Endothelial cell of umbilical vein (primary cell): ENCODE measurements at regions not wholly inside any gene's neighbourhood (a gene's known extent, or its start where the extent isn't known, plus 50 kb on each side); places are given as distances from the start of the nearest gene placed in this dataset.
"Not testable (repeated sequence)": the region's sequence is repeated elsewhere in the genome, so short reads cannot be mapped to it uniquely, and the experiment has no call there.

Experiments
- BruUV-seq: library from RNA; stranded (reverse); fragments of 400-500 nt; replicated peaks from 2 replicates; lab custom pipeline; 2021; lab: Mats Ljungman, UMichigan
- CTCF ChIA-PET: fragments of 300-600, 350-600 bp; sonication (Branson Sonifier 250); formaldehyde crosslinking; loops from one replicate; lab custom pipeline; 2021; ENCODE audit warnings: antibody characterized with exemption, inconsistent platforms; lab: Charles Lee
- POLR2A ChIA-PET: fragments of 300-600, 350-600 bp; sonication (Branson Sonifier 250); formaldehyde crosslinking; loops from one replicate; lab custom pipeline; 2021; ENCODE audit warnings: antibody characterized with exemption, inconsistent platforms; lab: Charles Lee
- DNase-seq: peaks from one replicate; pipeline ENCODE4 v3.0.0-alpha.2; 2011; ENCODE audit warnings: low read depth, low spot score
- FAIRE-seq: peaks from 2 replicates; lab custom pipeline; 2011; peaks lifted over from hg19 to GRCh38; lab: Jason Lieb, UNC
- H2AFZ ChIP-seq: 2 replicates; pipeline ENCODE4 v1.6.0; 2012; ENCODE audit warnings: low read depth, low read length, control low read depth, inconsistent platforms
- H3K27ac ChIP-seq: 2 replicates; pipeline ENCODE4 v1.5.1; 2011; ENCODE audit warnings: low read depth, mild to moderate bottlenecking, control low read depth, low read length, moderate library complexity; ENCODE audit not compliant: insufficient read depth
- H3K27me3 ChIP-seq, 2 experiments: 2 replicates each; pipeline versions ENCODE4 v1.6.0 to v1.6.1; 2011; ENCODE audit warnings: low read length in 2 of 2, mixed read lengths in 1 of 2; ENCODE audit not compliant: control insufficient read depth in 2 of 2, insufficient read depth in 2 of 2
- H3K36me3 ChIP-seq, 2 experiments: 2 replicates in 1 of 2; 3 replicates in 1 of 2; pipeline ENCODE4 v1.5.1; 2011; ENCODE audit warnings: low read length in 2 of 2, mild to moderate bottlenecking in 1 of 2, moderate library complexity in 1 of 2; ENCODE audit not compliant: control insufficient read depth in 2 of 2, insufficient read depth in 2 of 2; ENCODE audit errors: extremely low read depth in 1 of 2
- H3K4me1 ChIP-seq: 3 replicates; pipeline ENCODE4 v1.5.1; 2011; ENCODE audit warnings: mild to moderate bottlenecking, low read length; ENCODE audit not compliant: control insufficient read depth, insufficient read depth; ENCODE audit errors: extremely low read depth
- H3K4me2 ChIP-seq: 2 replicates; pipeline ENCODE4 v1.6.1; 2011; ENCODE audit warnings: low read length, control low read depth, mixed read lengths; ENCODE audit not compliant: insufficient read depth
- H3K4me3 ChIP-seq, 3 experiments: fragments of 200-600 bp in 1 of 3; sonication (generic), shearing (Covaris generic) in 1 of 3; replicated peaks in 1 of 3; 2 replicates each; pipeline ENCODE4 v1.5.1; 2011 to 2016; ENCODE audit warnings: control low read depth in 3 of 3, low read length in 3 of 3, mild to moderate bottlenecking in 2 of 3, inconsistent platforms in 1 of 3, low read depth in 1 of 3, moderate library complexity in 1 of 3; ENCODE audit not compliant: insufficient read depth in 1 of 3
- H3K79me2 ChIP-seq: 2 replicates; pipeline ENCODE4 v1.6.0; 2012; ENCODE audit warnings: low read length, inconsistent platforms; ENCODE audit not compliant: control insufficient read depth, insufficient read depth
- H3K9ac ChIP-seq: replicated peaks from 2 replicates; pipeline ENCODE3; 2011; ENCODE audit warnings: low read length, control low read depth; ENCODE audit not compliant: insufficient read depth; ENCODE audit errors: extremely low read depth
- H3K9me1 ChIP-seq: replicated peaks from 3 replicates; pipeline ENCODE4 v1.6.0; 2011; ENCODE audit warnings: mild to moderate bottlenecking, low read length; ENCODE audit not compliant: control insufficient read depth, insufficient read depth; ENCODE audit errors: extremely low read depth
- H3K9me3 ChIP-seq: replicated peaks from 2 replicates; pipeline ENCODE4 v1.5.1; 2012; ENCODE audit warnings: low read length, inconsistent platforms; ENCODE audit not compliant: control insufficient read depth, insufficient read depth
- H4K20me1 ChIP-seq: replicated peaks from 2 replicates; pipeline ENCODE3; 2011; ENCODE audit warnings: mild to moderate bottlenecking, low read length; ENCODE audit not compliant: control insufficient read depth, insufficient read depth; ENCODE audit errors: extremely low read depth
- EZH2 ChIP-seq: IDR thresholded peaks from 2 replicates; pipeline ENCODE4 v1.6.1; 2012; ENCODE audit warnings: borderline replicate concordance, low read depth, mild to moderate bottlenecking, moderate library complexity, low read length, inconsistent platforms; ENCODE audit not compliant: severe bottlenecking
- FOS ChIP-seq: IDR thresholded peaks from 2 replicates; pipeline ENCODE4 v1.6.1; 2011; ENCODE audit warnings: mild to moderate bottlenecking, low read length, moderate library complexity, borderline replicate concordance; ENCODE audit not compliant: insufficient read depth
- GATA2 ChIP-seq: IDR thresholded peaks from 2 replicates; pipeline ENCODE4 v1.7.0; 2011; ENCODE audit warnings: low read depth, mild to moderate bottlenecking, moderate library complexity, mixed read lengths, low read length; ENCODE audit not compliant: insufficient read length, insufficient read depth
- JUN ChIP-seq: IDR thresholded peaks from 2 replicates; pipeline ENCODE4 v1.6.1; 2011; ENCODE audit warnings: borderline replicate concordance, low read depth; ENCODE audit not compliant: insufficient read length, insufficient read depth
- MYC ChIP-seq: IDR thresholded peaks from one replicate; pipeline ENCODE4 v1.6.1; 2011; ENCODE audit warnings: mild to moderate bottlenecking, low read depth, low read length
- POLR2A ChIP-seq: IDR thresholded peaks from 2 replicates; pipeline ENCODE4 v1.6.1; 2012; ENCODE audit warnings: low read depth, mild to moderate bottlenecking, control low read depth, low read length
- POLR2AphosphoS5 ChIP-seq: IDR thresholded peaks from 2 replicates; pipeline ENCODE4 v1.6.1; 2012; ENCODE audit warnings: low read depth, mild to moderate bottlenecking, control low read depth, low read length, moderate library complexity; ENCODE audit not compliant: insufficient read depth
- dilution Hi-C: fragments of 300-500 bp; cut with MboI; formaldehyde crosslinking; loops from one replicate; pipeline ENCODE4 v1.15.0; 2019; ENCODE audit warnings: low sequenced_read_pairs; ENCODE audit not compliant: extremely low pct_ligation_motif_present
- intact Hi-C: fragments of 100-400 bp; cut with micrococcal nuclease; formaldehyde crosslinking; loops from one replicate; pipeline ENCODE4 v1.10.0; 2022
- TF ChIP-seq, protein P1 (sequence below), 2 donors: IDR thresholded peaks; 1 replicate in 1 of 2; 2 replicates in 1 of 2; pipeline ENCODE4 v1.5.1; 2011; ENCODE audit warnings: low read length in 2 of 2, mild to moderate bottlenecking in 2 of 2, moderate library complexity in 2 of 2, control low read depth in 1 of 2, inconsistent platforms in 1 of 2, low read depth in 1 of 2; ENCODE audit not compliant: insufficient read depth in 1 of 2; ENCODE audit errors: extremely low read depth in 1 of 2
- TF ChIP-seq, protein P2 (sequence below): IDR thresholded peaks from 2 replicates; pipeline ENCODE4 v1.6.1; 2011; ENCODE audit not compliant: insufficient read depth, insufficient read length

DNA sequence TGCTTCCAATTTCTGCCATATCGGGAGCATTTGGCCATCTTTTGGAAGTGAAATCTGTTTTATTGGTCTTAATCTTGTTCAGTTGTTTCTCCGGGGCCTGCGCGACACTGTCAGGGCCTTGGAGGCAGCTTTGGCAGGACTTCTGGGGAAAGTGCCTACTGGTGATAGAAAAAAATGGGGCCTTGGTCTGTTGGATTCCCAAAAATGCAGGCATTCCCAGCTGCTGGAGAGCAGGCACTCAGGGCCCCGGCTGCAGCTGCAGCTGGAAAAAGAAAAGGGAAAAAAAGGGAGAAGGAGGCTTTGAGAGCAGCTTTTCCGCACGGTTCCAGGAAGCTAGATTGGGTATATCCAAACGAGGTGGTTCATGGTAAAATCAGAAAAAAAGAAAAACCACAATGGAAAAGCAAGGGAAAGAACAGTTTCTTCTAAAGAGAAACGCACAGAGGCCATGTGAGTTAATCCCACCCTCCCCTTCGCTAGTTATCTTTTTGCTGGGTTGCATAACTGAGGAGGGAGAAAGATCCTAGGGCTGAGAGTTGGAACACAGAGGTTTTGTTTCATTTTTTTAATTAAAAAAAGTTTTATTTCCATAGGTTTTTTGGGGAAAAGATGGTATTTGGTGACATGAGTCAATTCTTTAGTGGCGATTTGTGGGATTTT, 134.7 kb upstream of the RFLNA start:
- no TSS peak for BruUV-seq
- Histone ChIP-seq H4K20me1 (no peaks in the 10 kb centered on the region), H3K36me3 (no peaks in the 10 kb centered on the region), H3K9me1 (no peaks in the 10 kb centered on the region), H3K4me2 (no peak overlapping the region), H3K4me3 (no peak overlapping the region), H3K79me2 (no peaks in the 10 kb centered on the region), H3K4me1 (no peaks in the 10 kb centered on the region), H3K27ac (no peak overlapping the region), H3K9me3 (no peaks in the 10 kb centered on the region), H3K9ac (no peak overlapping the region), H2AFZ (no peak overlapping the region), H3K27me3 (no peaks in the 10 kb centered on the region)
- dilution Hi-C loops (no loop called here), intact Hi-C loops (no loop called here)
- CTCF ChIA-PET = no interaction called here
- POLR2A ChIA-PET = no interaction called here
- FAIRE-seq (no peak), DNase-seq (no peak)
- TF ChIP-seq FOS = no peak
- no peak for TF ChIP-seq EZH2
- TF ChIP-seq, protein P1, sequence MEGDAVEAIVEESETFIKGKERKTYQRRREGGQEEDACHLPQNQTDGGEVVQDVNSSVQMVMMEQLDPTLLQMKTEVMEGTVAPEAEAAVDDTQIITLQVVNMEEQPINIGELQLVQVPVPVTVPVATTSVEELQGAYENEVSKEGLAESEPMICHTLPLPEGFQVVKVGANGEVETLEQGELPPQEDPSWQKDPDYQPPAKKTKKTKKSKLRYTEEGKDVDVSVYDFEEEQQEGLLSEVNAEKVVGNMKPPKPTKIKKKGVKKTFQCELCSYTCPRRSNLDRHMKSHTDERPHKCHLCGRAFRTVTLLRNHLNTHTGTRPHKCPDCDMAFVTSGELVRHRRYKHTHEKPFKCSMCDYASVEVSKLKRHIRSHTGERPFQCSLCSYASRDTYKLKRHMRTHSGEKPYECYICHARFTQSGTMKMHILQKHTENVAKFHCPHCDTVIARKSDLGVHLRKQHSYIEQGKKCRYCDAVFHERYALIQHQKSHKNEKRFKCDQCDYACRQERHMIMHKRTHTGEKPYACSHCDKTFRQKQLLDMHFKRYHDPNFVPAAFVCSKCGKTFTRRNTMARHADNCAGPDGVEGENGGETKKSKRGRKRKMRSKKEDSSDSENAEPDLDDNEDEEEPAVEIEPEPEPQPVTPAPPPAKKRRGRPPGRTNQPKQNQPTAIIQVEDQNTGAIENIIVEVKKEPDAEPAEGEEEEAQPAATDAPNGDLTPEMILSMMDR (IDR thresholded peaks at IDR 0.05; ENCODE audit: extremely low read depth in 1 of 2, insufficient read depth in 1 of 2, low read depth in 1 of 2, low read length in 2 of 2) = no peak
- TF ChIP-seq, protein P2, sequence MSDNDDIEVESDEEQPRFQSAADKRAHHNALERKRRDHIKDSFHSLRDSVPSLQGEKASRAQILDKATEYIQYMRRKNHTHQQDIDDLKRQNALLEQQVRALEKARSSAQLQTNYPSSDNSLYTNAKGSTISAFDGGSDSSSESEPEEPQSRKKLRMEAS = no peak
- TF ChIP-seq POLR2A = no peak
- no peak for TF ChIP-seq POLR2AphosphoS5
- TF ChIP-seq JUN = no peak
- no peak for TF ChIP-seq MYC
- no peak for TF ChIP-seq GATA2

DNA sequence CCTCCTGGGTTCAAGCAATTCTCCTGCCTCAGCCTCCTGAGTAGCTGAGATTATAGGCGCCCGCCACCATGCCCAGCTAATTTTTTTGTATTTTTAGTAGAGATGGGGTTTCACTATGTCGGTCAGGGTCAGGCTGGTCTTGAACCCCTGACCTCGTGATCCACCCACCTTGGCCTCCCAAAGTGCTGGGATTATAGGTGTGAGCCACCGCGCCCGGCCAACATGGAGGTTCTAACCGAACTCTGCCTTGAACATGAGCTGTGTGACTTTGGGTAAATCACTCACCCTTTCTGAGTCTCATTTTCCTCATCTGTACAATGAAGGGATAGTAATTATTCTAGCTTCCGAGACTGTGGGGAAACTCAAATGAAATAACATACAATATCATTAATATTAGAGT, 133.5 kb upstream of the RFLNA start:
- DNase-seq, H3K27me3 ChIP-seq, H3K27ac ChIP-seq, H3K4me1 ChIP-seq, CTCF ChIA-PET, H3K9me1 ChIP-seq, H3K9me3 ChIP-seq, H3K4me3 ChIP-seq, intact Hi-C loops, dilution Hi-C loops, H4K20me1 ChIP-seq, BruUV-seq, FAIRE-seq, H3K79me2 ChIP-seq, H3K36me3 ChIP-seq, POLR2A ChIA-PET, H3K9ac ChIP-seq, H3K4me2 ChIP-seq, H2AFZ ChIP-seq: not testable (repeated sequence)
